ENCODE measurements at regions not wholly inside any gene's neighbourhood (a gene's known extent, or its start where the extent isn't known, plus 50 kb on each side); places are given as distances from the start of the nearest gene placed in this dataset.

DNA sequence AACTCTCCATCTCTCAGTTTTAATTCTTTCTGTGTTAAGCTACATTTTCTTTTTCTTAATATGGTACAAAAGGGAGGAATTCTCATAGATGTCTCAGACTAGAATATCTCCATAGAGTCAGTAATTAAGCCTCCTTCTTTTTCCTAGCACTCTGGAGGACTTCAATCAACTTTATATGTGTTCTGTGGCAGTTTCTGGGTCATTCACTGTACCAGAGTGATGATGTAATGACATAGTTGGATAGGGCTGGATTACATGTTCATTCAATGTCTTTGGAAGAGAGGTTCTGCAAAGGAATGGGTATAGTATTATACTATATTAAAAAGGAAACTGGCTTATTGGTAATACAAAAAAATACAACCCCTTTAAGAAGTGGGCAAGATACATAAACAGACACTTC, 318.3 kb upstream of the OPRM1 start:
- TF ChIP-seq POLR2A (IDR thresholded peaks at IDR 0.05) = no peak
- TF ChIP-seq, protein P1, sequence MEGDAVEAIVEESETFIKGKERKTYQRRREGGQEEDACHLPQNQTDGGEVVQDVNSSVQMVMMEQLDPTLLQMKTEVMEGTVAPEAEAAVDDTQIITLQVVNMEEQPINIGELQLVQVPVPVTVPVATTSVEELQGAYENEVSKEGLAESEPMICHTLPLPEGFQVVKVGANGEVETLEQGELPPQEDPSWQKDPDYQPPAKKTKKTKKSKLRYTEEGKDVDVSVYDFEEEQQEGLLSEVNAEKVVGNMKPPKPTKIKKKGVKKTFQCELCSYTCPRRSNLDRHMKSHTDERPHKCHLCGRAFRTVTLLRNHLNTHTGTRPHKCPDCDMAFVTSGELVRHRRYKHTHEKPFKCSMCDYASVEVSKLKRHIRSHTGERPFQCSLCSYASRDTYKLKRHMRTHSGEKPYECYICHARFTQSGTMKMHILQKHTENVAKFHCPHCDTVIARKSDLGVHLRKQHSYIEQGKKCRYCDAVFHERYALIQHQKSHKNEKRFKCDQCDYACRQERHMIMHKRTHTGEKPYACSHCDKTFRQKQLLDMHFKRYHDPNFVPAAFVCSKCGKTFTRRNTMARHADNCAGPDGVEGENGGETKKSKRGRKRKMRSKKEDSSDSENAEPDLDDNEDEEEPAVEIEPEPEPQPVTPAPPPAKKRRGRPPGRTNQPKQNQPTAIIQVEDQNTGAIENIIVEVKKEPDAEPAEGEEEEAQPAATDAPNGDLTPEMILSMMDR (IDR thresholded peaks at IDR 0.05) = no peak

All from right lobe of liver (tissue), 4 donors.